Right atrium auricular region (tissue), 2 donors: ENCODE measurements at regions not wholly inside any gene's neighbourhood (a gene's known extent, or its start where the extent isn't known, plus 50 kb on each side); places are given as distances from the start of the nearest gene placed in this dataset.

Source experiments
- DNase-seq: peaks from one replicate; pipeline ENCODE4 v3.0.0-alpha.2; 2019; ENCODE audit warnings: low spot score
- H3K27ac ChIP-seq, 2 donors: fragments of 200-600 bp; sonication (generic); 1 replicate in 1 of 2; 2 replicates in 1 of 2; pipeline ENCODE4 v1.5.1; 2016 to 2019
- H3K27me3 ChIP-seq, 2 donors: fragments of 200-600 bp; sonication (generic); one replicate each; pipeline versions ENCODE4 v1.5.1 to v1.6.0; 2017 to 2019
- H3K36me3 ChIP-seq: fragments of 200-600 bp; sonication (generic); one replicate; pipeline ENCODE4 v1.5.1; 2016
- H3K4me1 ChIP-seq, 2 donors: fragments of 200-600 bp; sonication (generic); one replicate each; pipeline versions ENCODE4 v1.5.1 to v1.6.0; 2017 to 2019
- H3K4me3 ChIP-seq, 2 donors: fragments of 200-600 bp; sonication (generic); 1 replicate in 1 of 2; 2 replicates in 1 of 2; pipeline ENCODE4 v1.5.1; 2017 to 2019; ENCODE audit warnings: mild to moderate bottlenecking in 1 of 2, moderate library complexity in 1 of 2
- H3K9me3 ChIP-seq, 2 donors: fragments of 200-600 bp; sonication (generic); one replicate each; pipeline ENCODE4 v1.5.1; 2019
- CTCF ChIP-seq, 2 donors: fragments of 200-600 bp; sonication (generic); IDR thresholded peaks; one replicate each; pipeline ENCODE4 v1.5.1; 2019; ENCODE audit warnings: antibody characterized with exemption in 2 of 2

- Histone ChIP-seq H3K4me1 (no peaks in the 10 kb centered on the region), H3K4me3 (no peak overlapping the region), H3K36me3 (no peaks in the 10 kb centered on the region), H3K27me3 (no peaks in the 10 kb centered on the region), H3K27ac (no peak overlapping the region), H3K9me3 (peaks cover 0 to 2% of the 10 kb centered on the region in 2 donors)
- TF ChIP-seq CTCF (IDR thresholded peaks at IDR 0.05) = no peak
- DNase-seq = no peak
Measured at GRCh38 chr12:67112586-67112985, 156.6 kb upstream of the CAND1 start.

- Histone ChIP-seq H3K4me1 (no peaks in the 10 kb centered on the region), H3K36me3 (no peaks in the 10 kb centered on the region), H3K27me3 (no peaks in the 10 kb centered on the region), H3K4me3 (no peak overlapping the region), H3K27ac (no peak overlapping the region), H3K9me3 (no peaks in the 10 kb centered on the region)
- TF ChIP-seq CTCF (IDR thresholded peaks at IDR 0.05) = no peak
- DNase-seq = no peak
Measured at GRCh38 chr12:67116134-67116533, 153.0 kb upstream of the CAND1 start.

- H3K27ac ChIP-seq = no peak overlapping the region
- H3K4me1 ChIP-seq = no peaks in the 10 kb centered on the region
- no peak for TF ChIP-seq CTCF (IDR thresholded peaks at IDR 0.05)
- H3K27me3 ChIP-seq = no peaks in the 10 kb centered on the region
- H3K4me3 ChIP-seq = no peak overlapping the region
- DNase-seq = no peak
- H3K9me3 ChIP-seq = no peaks in the 10 kb centered on the region
- H3K36me3 ChIP-seq = no peaks in the 10 kb centered on the region
Measured at GRCh38 chr12:67122584-67122983, 146.6 kb upstream of the CAND1 start.

GRCh38 chr12:67137256-67137655, 131.9 kb upstream of the CAND1 start:
- H3K4me3 ChIP-seq = no peak overlapping the region
- no peak for TF ChIP-seq CTCF (IDR thresholded peaks at IDR 0.05)
- no peaks in the 10 kb centered on the region for H3K4me1 ChIP-seq
- no peak overlapping the region for H3K27ac ChIP-seq
- H3K9me3 ChIP-seq = no peaks in the 10 kb centered on the region
- no peak for DNase-seq
- no peaks in the 10 kb centered on the region for H3K27me3 ChIP-seq
- H3K36me3 ChIP-seq = no peaks in the 10 kb centered on the region

- Histone ChIP-seq H3K27me3 (no peaks in the 10 kb centered on the region), H3K27ac (no peak overlapping the region), H3K36me3 (no peaks in the 10 kb centered on the region), H3K9me3 (no peaks in the 10 kb centered on the region), H3K4me3 (no peak overlapping the region), H3K4me1 (no peaks in the 10 kb centered on the region)
- TF ChIP-seq CTCF (IDR thresholded peaks at IDR 0.05) = no peak
- DNase-seq = no peak
Measured at GRCh38 chr12:67141296-67142018, 127.7 kb upstream of the CAND1 start.

GRCh38 chr12:67145692-67146091, 123.5 kb upstream of the CAND1 start:
- Histone ChIP-seq H3K9me3 (no peaks in the 10 kb centered on the region), H3K4me1 (no peaks in the 10 kb centered on the region), H3K36me3 (no peaks in the 10 kb centered on the region), H3K4me3 (no peak overlapping the region), H3K27me3 (no peaks in the 10 kb centered on the region), H3K27ac (no peak overlapping the region)
- DNase-seq = no peak
- TF ChIP-seq CTCF (IDR thresholded peaks at IDR 0.05) = no peak
